ENCODE measurements at regions not wholly inside any gene's neighbourhood (a gene's known extent, or its start where the extent isn't known, plus 50 kb on each side); places are given as distances from the start of the nearest gene placed in this dataset.

DNA sequence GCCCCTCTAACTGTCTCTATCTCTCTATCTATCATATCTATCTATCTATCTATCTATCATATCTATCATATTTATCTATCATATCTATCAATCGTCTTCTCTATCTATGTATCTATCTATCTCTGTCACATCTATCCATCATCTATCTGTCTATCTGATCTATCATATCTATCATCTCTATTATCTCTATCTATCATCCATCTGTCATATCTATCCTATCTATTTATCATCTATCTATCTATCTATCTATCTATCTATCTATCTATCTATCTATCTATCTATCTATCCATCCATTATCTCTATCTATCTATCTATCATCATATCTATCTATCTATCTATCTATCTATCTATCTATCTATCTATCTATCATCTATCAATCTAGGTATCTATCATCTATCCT is 638.0 kb downstream of the DHX35 start:
- TF ChIP-seq, protein P1, sequence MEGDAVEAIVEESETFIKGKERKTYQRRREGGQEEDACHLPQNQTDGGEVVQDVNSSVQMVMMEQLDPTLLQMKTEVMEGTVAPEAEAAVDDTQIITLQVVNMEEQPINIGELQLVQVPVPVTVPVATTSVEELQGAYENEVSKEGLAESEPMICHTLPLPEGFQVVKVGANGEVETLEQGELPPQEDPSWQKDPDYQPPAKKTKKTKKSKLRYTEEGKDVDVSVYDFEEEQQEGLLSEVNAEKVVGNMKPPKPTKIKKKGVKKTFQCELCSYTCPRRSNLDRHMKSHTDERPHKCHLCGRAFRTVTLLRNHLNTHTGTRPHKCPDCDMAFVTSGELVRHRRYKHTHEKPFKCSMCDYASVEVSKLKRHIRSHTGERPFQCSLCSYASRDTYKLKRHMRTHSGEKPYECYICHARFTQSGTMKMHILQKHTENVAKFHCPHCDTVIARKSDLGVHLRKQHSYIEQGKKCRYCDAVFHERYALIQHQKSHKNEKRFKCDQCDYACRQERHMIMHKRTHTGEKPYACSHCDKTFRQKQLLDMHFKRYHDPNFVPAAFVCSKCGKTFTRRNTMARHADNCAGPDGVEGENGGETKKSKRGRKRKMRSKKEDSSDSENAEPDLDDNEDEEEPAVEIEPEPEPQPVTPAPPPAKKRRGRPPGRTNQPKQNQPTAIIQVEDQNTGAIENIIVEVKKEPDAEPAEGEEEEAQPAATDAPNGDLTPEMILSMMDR (IDR thresholded peaks at IDR 0.05) = no peak
- TF ChIP-seq POLR2AphosphoS5 (IDR thresholded peaks at IDR 0.05) = no peak
- no peak for TF ChIP-seq POLR2A (IDR thresholded peaks at IDR 0.05)
- TF ChIP-seq EP300 (IDR thresholded peaks at IDR 0.05) = no peak

Data from stomach (tissue), 4 donors.